BJ (cell line): ENCODE measurements at regions not wholly inside any gene's neighbourhood (a gene's known extent, or its start where the extent isn't known, plus 50 kb on each side); places are given as distances from the start of the nearest gene placed in this dataset.

Experiments used
- CTCF ChIA-PET: fragments of 350-600 bp; formaldehyde crosslinking; extraction: SDS; loops from one replicate; lab custom pipeline; 2021; ENCODE audit warnings: antibody characterized with exemption, inconsistent platforms; lab: Yijun Ruan, JAX
- POLR2A ChIA-PET: fragments of 300-600 bp; sonication (Branson Sonifier 250); formaldehyde crosslinking; extraction: SDS; loops from one replicate; lab custom pipeline; 2021; ENCODE audit warnings: antibody characterized with exemption; lab: Charles Lee
- DNase-seq: peaks from one replicate; pipeline ENCODE4 v3.0.0-alpha.2; 2011; ENCODE audit warnings: low read depth
- H3K27me3 ChIP-seq: 2 replicates; pipeline ENCODE4 v1.6.0; 2011; ENCODE audit warnings: low read length; ENCODE audit not compliant: control insufficient read depth, insufficient read depth
- H3K36me3 ChIP-seq: 2 replicates; pipeline ENCODE4 v1.5.1; 2011; ENCODE audit warnings: low read length; ENCODE audit not compliant: control insufficient read depth, insufficient read depth
- H3K4me3 ChIP-seq: 2 replicates; pipeline ENCODE4 v1.5.1; 2011; ENCODE audit warnings: low read depth, mild to moderate bottlenecking, control low read depth, low read length
- TF ChIP-seq, protein P1 (sequence below): IDR thresholded peaks from 2 replicates; pipeline ENCODE4 v1.5.1; 2011; ENCODE audit warnings: low read depth, mild to moderate bottlenecking, control low read depth, inconsistent platforms, low read length, moderate library complexity; ENCODE audit not compliant: insufficient read depth

- POLR2A ChIA-PET, result no interaction called here
Observed at GRCh38 chr1:14064649-14065442, 364.9 kb downstream of the PRDM2 start.

DNA sequence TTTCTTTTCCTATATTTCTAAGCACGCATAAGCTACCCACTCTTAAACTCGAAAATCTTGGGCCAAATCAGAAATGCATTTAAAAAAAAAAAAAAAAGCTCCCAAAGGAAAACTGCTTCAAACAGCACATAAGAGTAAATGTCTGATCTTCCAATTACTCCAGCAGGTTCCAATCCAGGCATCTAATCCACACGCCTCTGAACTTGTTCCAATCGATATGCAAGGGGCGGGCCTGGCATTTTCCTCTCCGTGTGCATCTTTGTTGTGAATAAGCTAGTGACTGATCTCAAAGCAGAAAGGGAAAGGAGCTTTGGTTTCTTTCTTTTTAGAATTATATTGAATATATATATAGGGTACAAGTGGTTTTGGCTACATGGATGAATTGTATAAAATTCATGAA lies 365.5 kb downstream of the PRDM2 start:
- CTCF ChIA-PET, result no interaction called here
- Histone ChIP-seq H3K36me3 (no peaks in the 10 kb centered on the region), H3K4me3 (no peak overlapping the region), H3K27me3 (no peaks in the 10 kb centered on the region)
- DNase-seq, result no peak
- POLR2A ChIA-PET, result no interaction called here
- TF ChIP-seq, protein P1, sequence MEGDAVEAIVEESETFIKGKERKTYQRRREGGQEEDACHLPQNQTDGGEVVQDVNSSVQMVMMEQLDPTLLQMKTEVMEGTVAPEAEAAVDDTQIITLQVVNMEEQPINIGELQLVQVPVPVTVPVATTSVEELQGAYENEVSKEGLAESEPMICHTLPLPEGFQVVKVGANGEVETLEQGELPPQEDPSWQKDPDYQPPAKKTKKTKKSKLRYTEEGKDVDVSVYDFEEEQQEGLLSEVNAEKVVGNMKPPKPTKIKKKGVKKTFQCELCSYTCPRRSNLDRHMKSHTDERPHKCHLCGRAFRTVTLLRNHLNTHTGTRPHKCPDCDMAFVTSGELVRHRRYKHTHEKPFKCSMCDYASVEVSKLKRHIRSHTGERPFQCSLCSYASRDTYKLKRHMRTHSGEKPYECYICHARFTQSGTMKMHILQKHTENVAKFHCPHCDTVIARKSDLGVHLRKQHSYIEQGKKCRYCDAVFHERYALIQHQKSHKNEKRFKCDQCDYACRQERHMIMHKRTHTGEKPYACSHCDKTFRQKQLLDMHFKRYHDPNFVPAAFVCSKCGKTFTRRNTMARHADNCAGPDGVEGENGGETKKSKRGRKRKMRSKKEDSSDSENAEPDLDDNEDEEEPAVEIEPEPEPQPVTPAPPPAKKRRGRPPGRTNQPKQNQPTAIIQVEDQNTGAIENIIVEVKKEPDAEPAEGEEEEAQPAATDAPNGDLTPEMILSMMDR, result no peak

More at GRCh38 chr1:14064649-14065442, 364.9 kb downstream of the PRDM2 start:
- H3K36me3 ChIP-seq, result no peaks in the 10 kb centered on the region
- no peak for DNase-seq
- H3K27me3 ChIP-seq, result no peaks in the 10 kb centered on the region
- TF ChIP-seq, protein P1, result no peak
- CTCF ChIA-PET, result no interaction called here
- no peak overlapping the region for H3K4me3 ChIP-seq

- no peak for DNase-seq
- Histone ChIP-seq H3K27me3 (no peaks in the 10 kb centered on the region), H3K36me3 (no peaks in the 10 kb centered on the region), H3K4me3 (no peak overlapping the region)
- TF ChIP-seq, protein P1, result no peak
- ChIA-PET CTCF (no interaction called here), POLR2A (no interaction called here)
Observed at GRCh38 chr1:14067036-14067435, 367.0 kb downstream of the PRDM2 start.

- Histone ChIP-seq H3K36me3 (no peaks in the 10 kb centered on the region), H3K27me3 (no peaks in the 10 kb centered on the region), H3K4me3 (no peak overlapping the region)
- POLR2A ChIA-PET, result no interaction called here
- no peak for DNase-seq
- CTCF ChIA-PET, result no interaction called here
- TF ChIP-seq, protein P1, result no peak
Observed at GRCh38 chr1:14067711-14068110, 367.7 kb downstream of the PRDM2 start.

DNA sequence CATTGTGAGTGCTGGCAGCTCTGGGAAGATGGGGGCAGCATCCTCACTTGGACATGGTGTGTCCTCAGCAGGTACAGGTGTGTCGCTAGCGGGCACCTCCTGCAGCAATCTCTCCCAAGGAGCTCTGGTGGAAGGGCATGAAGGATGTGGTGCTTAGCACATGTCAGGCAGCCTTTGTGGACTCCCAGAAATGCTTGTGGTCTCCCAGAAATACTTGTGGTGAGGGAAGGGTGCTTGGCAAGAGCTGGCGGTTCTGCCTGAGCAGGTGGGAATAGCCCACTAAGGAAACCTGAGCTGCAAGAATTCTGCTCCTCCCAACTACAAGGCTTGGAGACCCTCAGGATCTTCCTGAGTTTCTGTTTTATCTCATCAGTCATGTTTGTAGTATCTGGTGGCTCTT lies 371.6 kb downstream of the PRDM2 start:
- no peak overlapping the region for H3K4me3 ChIP-seq
- DNase-seq, result no peak
- ChIA-PET POLR2A (no interaction called here), CTCF (interaction anchor here (0.8 kb wide), 1 partner anchor 14 kb away, joined by 4 read pairs; no protein-coding TSS in a partner anchor)
- no peaks in the 10 kb centered on the region for H3K27me3 ChIP-seq
- TF ChIP-seq, protein P1, result no peak
- H3K36me3 ChIP-seq, result no peaks in the 10 kb centered on the region
